Activated CD8-positive, alpha-beta memory T cell treated with anti-CD3 and anti-CD28 coated beads, Interleukin-2, amount 50 U/mL, for 24 hours (primary cell): ENCODE measurements at regions not wholly inside any gene's neighbourhood (a gene's known extent, or its start where the extent isn't known, plus 50 kb on each side); places are given as distances from the start of the nearest gene placed in this dataset.
"Not testable (repeated sequence)": the region's sequence is repeated elsewhere in the genome, so short reads cannot be mapped to it uniquely, and the experiment has no call there.

Source experiments
- DNase-seq: peaks from one replicate; pipeline ENCODE4 v3.0.0-alpha.2; 2020; ENCODE audit errors: extremely low read depth

GRCh38 chr11:37171451-37171850 lies 573.4 kb upstream of the RAG2 start:
- DNase-seq = no peak

DNA sequence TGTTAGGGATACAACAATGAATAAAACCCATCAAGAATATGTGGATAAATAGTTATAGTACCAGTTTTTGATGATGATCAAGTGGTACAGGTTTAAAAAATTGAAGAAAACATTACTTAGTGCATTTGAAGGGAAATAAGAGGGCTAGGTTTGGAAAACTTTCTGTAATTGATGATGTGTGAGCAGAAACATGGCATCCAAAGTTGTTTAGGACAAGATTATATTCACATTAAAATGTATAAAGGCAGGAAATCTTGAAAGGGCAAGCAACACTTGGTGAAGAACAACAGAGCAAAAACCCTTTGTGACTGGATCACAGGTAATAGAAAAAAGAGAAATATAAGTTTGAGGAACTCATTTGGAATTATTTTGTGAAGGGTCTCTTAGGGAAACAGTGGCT lies 572.3 kb upstream of the RAG2 start:
- DNase-seq = no peak

GRCh38 chr11:37145434-37145833 lies 547.4 kb upstream of the RAG2 start:
- not testable (repeated sequence) for DNase-seq

- DNase-seq = no peak
Measured at GRCh38 chr11:37142591-37142990, 544.6 kb upstream of the RAG2 start.

- no peak for DNase-seq
Measured at GRCh38 chr11:37141707-37142106, 543.7 kb upstream of the RAG2 start.

DNA sequence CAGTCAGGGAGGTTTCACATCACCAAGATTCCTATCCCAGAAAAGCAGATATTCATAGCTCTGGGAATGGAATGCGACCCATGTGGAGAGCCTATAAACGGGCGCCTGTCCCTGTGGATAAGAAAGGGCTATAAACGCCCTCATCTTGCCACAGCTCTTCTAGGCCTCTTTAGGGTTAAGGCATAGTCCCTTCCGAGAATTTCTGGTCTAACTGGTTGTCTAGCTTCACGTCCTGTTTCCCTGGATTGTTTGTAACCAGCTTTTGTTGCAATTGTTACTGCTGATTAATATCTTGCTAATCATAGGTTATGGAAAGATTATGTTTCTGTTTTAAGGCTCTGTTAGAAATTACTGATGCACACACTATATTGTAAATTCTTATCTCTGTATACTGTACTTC lies 537.6 kb upstream of the RAG2 start:
- not testable (repeated sequence) for DNase-seq

DNA sequence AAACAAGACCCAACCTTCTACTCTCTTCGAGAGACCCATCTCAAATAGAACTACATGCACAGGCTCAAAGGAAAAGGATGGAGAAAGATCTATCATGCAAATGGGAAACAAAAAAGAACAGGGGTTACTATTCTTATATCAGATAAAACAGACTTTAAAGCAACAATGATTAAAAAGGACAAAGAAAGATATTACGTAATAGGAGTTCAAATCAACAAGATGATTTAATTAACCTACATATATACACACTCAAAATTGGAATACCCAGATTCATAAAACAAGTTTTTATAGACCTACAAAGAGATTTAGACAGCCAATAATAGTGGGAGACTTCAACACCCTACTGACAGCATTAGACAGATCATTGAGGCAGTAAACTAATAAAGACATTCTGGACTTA lies 536.6 kb upstream of the RAG2 start:
- no peak for DNase-seq

DNA sequence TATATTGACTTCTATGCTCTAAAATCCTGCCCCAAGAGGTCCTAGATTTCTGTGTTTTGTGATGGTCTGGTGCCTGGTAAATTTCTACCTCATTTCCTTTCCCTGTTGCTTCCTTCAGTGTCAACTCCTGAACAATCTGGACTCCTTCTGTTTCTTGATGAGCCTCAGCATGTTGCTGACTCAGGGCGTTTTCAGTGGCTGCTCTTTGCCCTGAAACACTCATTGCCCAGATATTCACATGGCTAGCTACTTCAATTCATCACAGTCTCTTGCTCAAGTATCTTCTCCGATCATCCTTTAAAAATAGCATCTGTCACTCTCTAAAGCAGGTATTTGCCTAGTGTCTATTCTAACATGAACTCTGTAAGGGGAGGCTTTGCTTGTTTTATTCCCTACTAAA lies 526.3 kb upstream of the RAG2 start:
- no peak for DNase-seq

GRCh38 chr11:37115963-37116362 lies 517.9 kb upstream of the RAG2 start:
- no peak for DNase-seq

- no peak for DNase-seq
Measured at GRCh38 chr11:37110385-37110784, 512.3 kb upstream of the RAG2 start.

DNA sequence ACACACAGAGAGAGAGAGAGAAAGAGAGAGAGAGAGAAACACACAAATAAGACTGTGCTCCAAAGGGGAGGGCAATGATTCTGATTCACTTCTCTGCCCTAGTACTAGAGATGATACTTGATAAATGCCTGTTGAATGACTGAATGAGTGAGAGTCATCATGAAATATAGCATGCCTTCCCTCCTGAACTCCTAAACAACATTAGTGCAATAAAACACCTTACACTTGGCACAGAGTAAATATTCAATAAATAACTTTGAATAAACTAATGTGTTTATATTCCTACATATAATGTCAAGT lies 511.2 kb upstream of the RAG2 start:
- no peak for DNase-seq

- no peak for DNase-seq
Measured at GRCh38 chr11:37108436-37109285, 510.6 kb upstream of the RAG2 start.

GRCh38 chr11:37107831-37108230 lies 509.8 kb upstream of the RAG2 start:
- no peak for DNase-seq

GRCh38 chr11:37107415-37107814 lies 509.4 kb upstream of the RAG2 start:
- DNase-seq = no peak

DNA sequence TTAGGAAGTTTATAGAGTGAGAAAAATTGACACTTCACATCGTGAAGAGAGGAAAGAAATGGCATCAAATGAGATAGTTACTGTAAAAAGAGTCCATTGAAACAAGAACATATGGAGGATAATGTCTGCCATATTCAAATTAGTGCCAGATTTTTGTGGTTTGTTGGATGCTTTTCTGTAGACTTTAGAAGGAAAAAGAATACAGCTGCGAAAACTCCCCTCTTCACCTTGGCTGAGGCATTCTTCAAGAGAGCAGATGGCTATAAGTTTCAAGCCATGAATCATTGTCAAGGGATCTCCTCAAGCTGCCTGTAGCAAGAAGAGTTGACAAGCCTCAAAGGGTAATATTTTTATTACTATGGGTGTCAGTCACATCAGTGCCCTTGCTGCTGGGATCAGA lies 507.4 kb upstream of the RAG2 start:
- DNase-seq = no peak

DNA sequence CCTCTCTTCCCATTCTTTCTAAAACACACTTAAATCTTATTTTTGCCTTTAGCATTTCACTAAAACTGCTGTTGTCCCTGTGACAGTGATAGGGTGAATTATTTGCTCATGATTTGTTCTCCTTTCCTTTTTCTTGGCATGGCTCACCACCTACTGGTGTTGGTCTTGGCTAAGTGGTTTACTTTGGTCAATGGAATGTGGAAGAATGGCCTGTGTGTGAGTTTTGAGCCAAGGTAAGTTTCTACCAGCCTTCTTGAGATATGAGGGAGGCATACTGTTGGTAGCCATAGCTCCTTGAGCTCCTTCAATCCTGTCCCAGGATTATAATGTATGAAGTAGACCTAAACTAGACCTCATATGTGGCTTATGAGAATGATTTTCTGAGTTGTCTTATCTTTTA lies 506.3 kb upstream of the RAG2 start:
- no peak for DNase-seq

- no peak for DNase-seq
Measured at GRCh38 chr11:37100008-37100407, 502.0 kb upstream of the RAG2 start.

DNA sequence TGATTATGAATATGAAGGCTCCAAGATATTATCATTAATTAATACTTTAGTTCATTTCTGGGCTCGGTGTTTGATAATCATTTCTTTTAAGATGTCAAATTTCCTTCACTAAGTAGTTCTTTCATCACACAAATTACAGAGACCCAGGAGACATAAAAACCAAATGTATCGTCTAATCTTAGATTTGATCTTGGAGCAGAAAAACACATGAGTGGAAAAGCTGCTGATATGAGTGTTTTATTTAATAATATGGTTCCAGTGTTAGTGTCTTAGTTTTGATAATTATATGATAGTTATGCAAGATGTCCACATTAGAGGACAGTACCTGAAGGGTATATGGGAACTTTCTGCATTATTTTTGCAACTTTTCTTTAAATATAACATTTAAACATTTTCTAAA lies 494.5 kb upstream of the RAG2 start:
- DNase-seq = no peak

DNA sequence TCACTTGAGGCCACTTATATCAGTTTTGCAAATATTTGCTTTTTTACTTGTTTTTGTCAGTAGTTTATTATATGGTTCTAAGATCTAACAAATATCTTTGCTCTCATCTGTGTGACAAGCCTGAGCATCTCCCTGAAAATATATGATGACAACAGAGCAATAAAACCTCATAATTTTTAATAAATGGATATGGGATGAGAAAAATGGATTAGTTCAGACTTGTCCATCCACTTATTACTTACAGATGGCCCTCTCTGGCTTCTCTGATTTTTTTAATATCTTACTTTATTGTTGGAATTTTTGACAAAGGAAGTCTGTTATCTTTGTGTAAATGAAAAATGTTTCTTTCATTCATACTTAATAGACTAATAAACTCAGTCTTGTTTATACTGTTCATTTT lies 491.4 kb upstream of the RAG2 start:
- DNase-seq = no peak

DNA sequence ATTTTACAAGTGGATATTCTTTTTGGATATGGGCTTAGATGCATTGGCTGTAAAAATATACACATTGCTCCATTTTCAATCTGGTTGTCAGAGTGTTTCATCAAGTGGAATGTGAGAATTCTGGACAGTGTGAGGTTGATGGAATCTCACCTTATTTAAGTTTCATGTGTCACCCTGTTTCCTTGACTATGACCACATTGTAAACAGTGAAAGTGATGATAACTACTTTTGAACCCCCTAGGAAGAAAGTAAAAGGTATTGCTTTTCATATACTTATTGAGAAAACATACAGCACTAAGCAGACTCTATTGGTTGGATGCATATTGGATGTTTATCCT lies 490.5 kb upstream of the RAG2 start:
- no peak for DNase-seq

DNA sequence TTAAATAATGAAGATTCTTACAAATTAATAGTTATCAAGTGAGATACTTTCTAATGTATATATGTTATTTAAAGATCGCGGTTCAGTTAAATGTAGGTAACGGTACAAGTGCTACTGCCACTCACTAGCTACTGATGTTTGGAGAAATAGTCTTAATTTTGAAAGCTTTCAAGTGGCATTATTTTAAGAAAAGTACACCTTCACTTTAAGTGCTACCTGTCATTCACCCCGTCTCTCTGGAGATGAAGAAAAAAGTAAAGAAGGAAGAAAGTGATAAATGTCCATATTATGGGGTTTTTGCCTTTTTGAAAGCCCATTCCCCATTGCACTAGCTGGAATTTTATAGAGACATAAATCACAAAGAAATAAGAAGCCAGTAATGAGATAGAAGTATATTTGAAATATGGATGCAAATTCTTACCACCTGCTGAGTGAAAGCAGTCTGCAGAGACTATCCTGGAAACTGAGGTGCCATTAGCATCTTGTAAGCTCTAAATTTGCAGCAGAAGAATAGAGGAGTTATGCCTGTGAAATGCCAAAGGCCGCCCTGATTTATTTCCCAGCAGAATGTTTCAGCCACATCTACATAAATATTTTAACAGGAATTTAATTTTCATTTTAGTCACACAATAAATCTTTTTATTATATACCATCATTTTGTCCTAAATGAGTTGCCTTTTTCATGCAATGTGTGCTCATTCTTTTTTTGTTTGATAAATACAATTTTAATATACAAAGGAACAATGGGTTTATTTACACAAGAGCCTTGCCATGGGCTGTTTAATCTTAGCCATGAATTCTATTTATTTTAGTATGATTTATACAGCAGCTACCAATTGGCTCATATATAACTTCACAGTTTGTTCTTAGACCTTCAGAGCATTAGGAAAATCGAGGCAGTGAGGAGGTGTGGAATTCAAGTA lies 489.9 kb upstream of the RAG2 start:
- no peak for DNase-seq

DNA sequence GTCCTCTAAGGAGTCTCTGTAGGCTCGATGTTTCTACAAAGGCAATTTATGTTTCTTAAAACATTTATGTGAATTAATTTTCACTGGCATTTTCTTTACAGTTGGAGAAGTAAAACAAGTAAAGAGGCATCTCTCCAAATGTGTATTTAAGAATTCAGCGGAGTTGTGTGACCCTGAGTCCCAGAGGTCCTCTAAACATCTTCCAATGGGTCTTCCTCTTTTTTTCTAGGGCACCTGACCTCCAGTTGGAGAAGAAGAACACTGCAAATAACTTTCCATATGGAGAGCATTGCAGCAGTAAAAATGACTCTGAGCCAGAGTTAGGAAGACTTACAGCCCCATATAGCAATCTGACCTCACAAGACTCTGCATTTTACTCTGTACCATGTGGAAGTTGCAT lies 480.5 kb upstream of the RAG2 start:
- no peak for DNase-seq

DNA sequence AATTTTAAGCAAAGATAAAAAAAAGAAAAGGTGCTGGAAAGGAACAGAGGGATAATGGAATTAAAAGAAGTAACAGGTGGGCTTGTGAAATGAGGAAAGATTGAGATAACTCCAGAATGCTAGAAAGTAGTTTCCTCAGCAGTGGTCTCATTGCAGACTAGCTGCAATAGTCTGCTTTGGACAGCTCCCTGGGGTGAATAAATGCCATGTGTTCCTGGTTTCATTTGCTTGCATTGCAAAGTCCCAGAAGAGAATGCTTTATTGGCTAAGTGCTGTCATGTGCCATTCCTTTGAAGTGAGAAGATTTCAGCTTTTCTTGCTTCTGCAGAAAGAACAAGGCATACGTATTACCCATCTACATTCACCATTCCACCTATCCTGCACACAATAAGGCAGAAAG lies 478.8 kb upstream of the RAG2 start:
- DNase-seq = no peak
